T-cell (primary cell): ENCODE measurements at regions not wholly inside any gene's neighbourhood (a gene's known extent, or its start where the extent isn't known, plus 50 kb on each side); places are given as distances from the start of the nearest gene placed in this dataset.
"Not testable (repeated sequence)": the region's sequence is repeated elsewhere in the genome, so short reads cannot be mapped to it uniquely, and the experiment has no call there.

Experiments used
- ATAC-seq, 4 experiments: fragments of 200-7000 bp in 3 of 4; fragments of 150-1000 bp in 1 of 4; cut with Tn5 transposase; replicated peaks in 1 of 4; 1 replicate in 3 of 4; 2 replicates in 1 of 4; pipeline ENCODE4 v1.10.0; 2021; ENCODE audit warnings: moderate library complexity in 3 of 4, mild to moderate bottlenecking in 2 of 4, moderate number of reproducible peaks in 1 of 4
- CTCF ChIA-PET, 2 donors: fragments of 300-600 bp; sonication (Branson Sonifier 250); formaldehyde crosslinking; loops; one replicate each; lab custom pipeline; 2022; ENCODE audit warnings: antibody characterized with exemption in 2 of 2; lab: Charles Lee
- POLR2A ChIA-PET, 2 donors: fragments of 300-600 bp; sonication (Branson Sonifier 250); formaldehyde crosslinking; loops; one replicate each; lab custom pipeline; 2022; ENCODE audit warnings: antibody characterized with exemption in 2 of 2; lab: Charles Lee
- DNase-seq, 35 experiments: peaks; one replicate each; pipeline versions ENCODE4 v3.0.0 to v3.0.0-alpha.2; 2013 to 2023
- H3K27ac ChIP-seq: one replicate; pipeline ENCODE4 v1.5.1; 2013; ENCODE audit warnings: low read length
- H3K27me3 ChIP-seq, 2 experiments: replicated peaks in 1 of 2; 1 replicate in 1 of 2; 2 replicates in 1 of 2; pipeline versions ENCODE4 v1.6.1 to v1.7.0; 2013; ENCODE audit warnings: low read length in 1 of 2, mixed read lengths in 1 of 2; ENCODE audit not compliant: control insufficient read depth in 2 of 2, insufficient read depth in 2 of 2; ENCODE audit errors: extremely low read depth in 1 of 2
- H3K36me3 ChIP-seq, 2 donors: 1 replicate in 1 of 2; 2 replicates in 1 of 2; pipeline versions ENCODE4 v1.6.1 to v1.7.0; 2013; ENCODE audit warnings: low read length in 1 of 2; ENCODE audit not compliant: control insufficient read depth in 2 of 2, insufficient read depth in 1 of 2; ENCODE audit errors: extremely low read depth in 1 of 2
- H3K4me1 ChIP-seq, 2 experiments: 1 replicate in 1 of 2; 2 replicates in 1 of 2; pipeline versions ENCODE4 v1.6.1 to v1.7.0; 2013; ENCODE audit warnings: low read length in 2 of 2, mixed read lengths in 1 of 2; ENCODE audit not compliant: insufficient read depth in 2 of 2, control insufficient read depth in 1 of 2; ENCODE audit errors: extremely low read depth in 1 of 2
- H3K4me3 ChIP-seq, 2 donors: 1 replicate in 1 of 2; 2 replicates in 1 of 2; pipeline versions ENCODE4 v1.5.1 to v1.7.0; 2013; ENCODE audit warnings: mild to moderate bottlenecking in 2 of 2, low read length in 1 of 2, moderate library complexity in 1 of 2; ENCODE audit not compliant: control insufficient read depth in 1 of 2; ENCODE audit errors: extremely low read depth in 1 of 2
- H3K9me3 ChIP-seq: 2 replicates; pipeline ENCODE4 v1.7.0; 2013
- H3K27ac Mint-ChIP-seq, 2 donors: one replicate each; pipeline ENCODE4 v1.8.0; 2020 to 2021; ENCODE audit warnings: mild to moderate bottlenecking in 2 of 2, mixed read lengths in 2 of 2
- H3K27me3 Mint-ChIP-seq, 2 donors: one replicate each; pipeline ENCODE4 v1.8.0; 2021 to 2022; ENCODE audit warnings: mixed read lengths in 2 of 2
- H3K36me3 Mint-ChIP-seq: one replicate; pipeline ENCODE4 v1.8.0; 2021; ENCODE audit warnings: mixed read lengths
- H3K4me1 Mint-ChIP-seq, 3 donors: one replicate each; pipeline ENCODE4 v1.8.0; 2020 to 2022; ENCODE audit warnings: mixed read lengths in 3 of 3, mild to moderate bottlenecking in 1 of 3
- H3K4me3 Mint-ChIP-seq, 3 donors: one replicate each; pipeline ENCODE4 v1.8.0; 2020 to 2022; ENCODE audit warnings: mild to moderate bottlenecking in 3 of 3, mixed read lengths in 3 of 3, moderate library complexity in 3 of 3
- H3K9me3 Mint-ChIP-seq, 3 donors: one replicate each; pipeline ENCODE4 v1.8.0; 2020 to 2022; ENCODE audit warnings: mixed read lengths in 3 of 3
- WGBS: methylation state at CpG from one replicate; pipeline ENCODE4 v1.1.5; 2013; ENCODE audit warnings: missing lambda C conversion rate; ENCODE audit not compliant: insufficient coverage; 5-methylcytosine and 5-hydroxymethylcytosine counted together

- Histone ChIP-seq H3K36me3 (no peaks in the 10 kb centered on the region), H3K27me3 (peaks cover 0 to 3% of the 10 kb centered on the region in 2 experiments), H3K9me3 (no peaks in the 10 kb centered on the region), H3K27ac (no peak overlapping the region), H3K4me1 (peaks cover 0 to 4% of the 10 kb centered on the region in 2 experiments), H3K4me3 (no peak overlapping the region)
- POLR2A ChIA-PET = no interaction called here
- peaks cover 9% of the 10 kb centered on the region for H3K36me3 Mint-ChIP-seq
- peaks cover 25 to 43% (median 27%) of the 10 kb centered on the region in 3 donors for H3K4me1 Mint-ChIP-seq
- H3K27ac Mint-ChIP-seq = no peak overlapping the region
- H3K4me3 Mint-ChIP-seq = no peak overlapping the region
- DNase-seq (peak in 1 of 35 experiments; percentile 1), ATAC-seq (no peak)
- no peaks in the 10 kb centered on the region for H3K27me3 Mint-ChIP-seq
- peaks cover 0 to 3% (median 0%) of the 10 kb centered on the region in 3 donors for H3K9me3 Mint-ChIP-seq
- CTCF ChIA-PET = no interaction called here
- WGBS = 55% methylated on average over 22 of the region's 29 CpGs
These were observed 580.0 kb upstream of the ZNF337 start for GRCh38 chr20:26276554-26277210.

GRCh38 chr20:26268762-26269161, 572.1 kb upstream of the ZNF337 start:
- not testable (repeated sequence) for ATAC-seq

GRCh38 chr20:26260925-26261324, 564.3 kb upstream of the ZNF337 start:
- H3K4me3 ChIP-seq, CTCF ChIA-PET, H3K9me3 ChIP-seq, H3K4me1 ChIP-seq, H3K27me3 ChIP-seq, H3K36me3 ChIP-seq, H3K36me3 Mint-ChIP-seq, H3K4me3 Mint-ChIP-seq, POLR2A ChIA-PET, ATAC-seq, H3K4me1 Mint-ChIP-seq, DNase-seq, H3K27me3 Mint-ChIP-seq, H3K9me3 Mint-ChIP-seq, H3K27ac Mint-ChIP-seq, H3K27ac ChIP-seq: not testable (repeated sequence)
- 40% methylated on average over 1 of the region's 2 CpGs for WGBS

More at GRCh38 chr20:26268762-26269161, 572.1 kb upstream of the ZNF337 start:
- H3K9me3 ChIP-seq, H3K36me3 Mint-ChIP-seq, H3K4me3 Mint-ChIP-seq, H3K4me1 Mint-ChIP-seq, DNase-seq, H3K27me3 ChIP-seq, H3K4me3 ChIP-seq, H3K27ac Mint-ChIP-seq, CTCF ChIA-PET, H3K4me1 ChIP-seq, H3K27ac ChIP-seq, POLR2A ChIA-PET, H3K27me3 Mint-ChIP-seq, H3K9me3 Mint-ChIP-seq, H3K36me3 ChIP-seq: not testable (repeated sequence)
- no CpG with 5 or more reads among the region's 3 CpGs for whole genome bisulfite sequencing

GRCh38 chr20:26252311-26252975, 555.8 kb upstream of the ZNF337 start:
- H3K27me3 ChIP-seq = not testable (repeated sequence)
- peak in 21 of 35 experiments; percentile 2 to 60 (median 28) for DNase-seq

GRCh38 chr20:26251376-26251775, 554.7 kb upstream of the ZNF337 start:
- H3K4me1 Mint-ChIP-seq = peaks cover 10 to 11% (median 10%) of the 10 kb centered on the region in 3 donors
- H3K27ac Mint-ChIP-seq, H3K27ac ChIP-seq, H3K27me3 ChIP-seq, H3K36me3 ChIP-seq, H3K36me3 Mint-ChIP-seq, ATAC-seq, H3K27me3 Mint-ChIP-seq, DNase-seq, H3K4me1 ChIP-seq, H3K9me3 ChIP-seq, CTCF ChIA-PET, H3K4me3 ChIP-seq, H3K4me3 Mint-ChIP-seq, H3K9me3 Mint-ChIP-seq, POLR2A ChIA-PET: not testable (repeated sequence)
- WGBS = 94% methylated on average over 18 of the region's 29 CpGs

More at GRCh38 chr20:26252311-26252975, 555.8 kb upstream of the ZNF337 start:
- POLR2A ChIA-PET = interaction anchor here in 1 of 2 donors (0.6 kb wide), 1 partner anchor 867 kb away, joined by 3 read pairs; no protein-coding TSS in a partner anchor
- H3K4me1 Mint-ChIP-seq = peaks cover 10 to 11% (median 10%) of the 10 kb centered on the region in 3 donors
- H3K27me3 Mint-ChIP-seq, H3K9me3 ChIP-seq, H3K4me3 ChIP-seq, CTCF ChIA-PET, H3K36me3 Mint-ChIP-seq, H3K4me3 Mint-ChIP-seq, H3K9me3 Mint-ChIP-seq, H3K4me1 ChIP-seq, H3K36me3 ChIP-seq, H3K27ac ChIP-seq: not testable (repeated sequence)
- peak overlapping the region in 1 of 2 donors; percentile 39 for H3K27ac Mint-ChIP-seq
- WGBS = 74% methylated on average over 7 of the region's 8 CpGs
- ATAC-seq = peak; percentile 58 to 100 (median 76)

GRCh38 chr20:26250249-26251114, 553.8 kb upstream of the ZNF337 start:
- H3K4me1 ChIP-seq, H3K4me3 Mint-ChIP-seq, H3K27ac Mint-ChIP-seq, H3K9me3 Mint-ChIP-seq, H3K36me3 Mint-ChIP-seq, H3K27me3 Mint-ChIP-seq, DNase-seq, POLR2A ChIA-PET, H3K36me3 ChIP-seq, H3K27me3 ChIP-seq, H3K9me3 ChIP-seq, H3K4me3 ChIP-seq, ATAC-seq, H3K27ac ChIP-seq, CTCF ChIA-PET: not testable (repeated sequence)
- peaks cover 10 to 11% (median 10%) of the 10 kb centered on the region in 3 donors for H3K4me1 Mint-ChIP-seq
- WGBS = 87% methylated on average over 15 of the region's 26 CpGs
